ENCODE measurements at regions not wholly inside any gene's neighbourhood (a gene's known extent, or its start where the extent isn't known, plus 50 kb on each side); places are given as distances from the start of the nearest gene placed in this dataset.
"Not testable (repeated sequence)": the region's sequence is repeated elsewhere in the genome, so short reads cannot be mapped to it uniquely, and the experiment has no call there.

- DNase-seq (ENCODE audit: low spot score), result no peak
Measured at GRCh38 chr12:92425165-92425564, 277.6 kb upstream of the PLEKHG7 start.

GRCh38 chr12:92424338-92424737 lies 278.5 kb upstream of the PLEKHG7 start:
- peak; percentile 13 for DNase-seq (ENCODE audit: low spot score)

DNA sequence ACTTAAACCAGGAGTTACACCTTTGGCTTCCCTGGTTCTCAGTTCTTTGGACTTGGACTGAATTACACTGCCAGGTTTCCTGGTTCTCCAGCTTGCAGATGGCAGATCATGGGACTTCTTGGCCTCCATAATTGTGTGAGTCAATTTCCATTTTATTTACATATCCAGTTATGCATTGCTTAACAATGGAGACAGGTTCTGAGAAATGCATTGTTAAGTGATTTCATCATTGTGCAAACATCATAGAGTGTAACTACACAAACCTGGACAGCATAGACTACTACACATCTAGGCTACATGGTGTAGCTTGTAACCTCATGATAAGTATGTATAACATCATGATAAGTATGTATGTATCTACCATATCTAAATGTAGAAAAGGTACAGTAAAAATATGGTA lies 276.1 kb upstream of the BTG1 start:
- no peak for DNase-seq (ENCODE audit: low spot score)

DNA sequence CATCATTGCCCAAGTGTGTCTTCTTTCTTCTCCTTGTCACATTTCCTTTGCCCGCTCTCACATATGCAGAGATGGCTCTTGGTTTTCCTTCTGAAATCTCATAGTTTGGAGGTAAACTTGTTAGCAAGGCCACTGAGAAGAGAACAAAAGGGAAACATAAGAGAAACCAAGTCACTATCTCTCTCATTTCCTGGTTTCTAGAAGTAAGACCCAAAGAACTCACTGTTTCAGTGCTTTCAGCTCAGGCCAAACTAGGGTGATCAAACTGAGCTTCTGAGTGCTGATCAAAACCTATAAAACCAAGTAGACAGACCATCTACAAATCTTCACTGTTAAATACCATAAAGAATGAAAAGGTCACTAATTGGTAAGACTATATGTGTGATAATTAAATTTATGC lies 275.4 kb upstream of the BTG1 start:
- DNase-seq (ENCODE audit: low spot score), result no peak

DNA sequence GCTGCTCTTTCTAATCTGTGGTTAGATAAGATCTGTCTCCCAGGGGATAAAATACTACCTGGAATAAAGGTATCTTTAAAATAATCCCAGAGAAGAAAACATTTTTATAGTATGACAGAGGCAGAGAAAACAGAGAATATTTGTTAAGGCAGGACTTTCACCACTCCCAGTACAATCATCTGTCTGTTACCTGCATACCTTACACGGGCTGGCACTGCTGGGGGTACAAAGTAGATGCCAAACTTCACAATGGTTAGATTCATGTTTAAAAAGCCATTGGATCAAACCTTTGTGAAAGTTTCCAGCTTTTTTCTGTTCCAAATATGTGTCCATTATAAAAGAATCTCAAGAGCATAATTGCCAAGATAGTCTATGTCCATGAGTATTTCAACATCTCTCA lies 273.6 kb upstream of the BTG1 start:
- no peak for DNase-seq (ENCODE audit: low spot score)

DNA sequence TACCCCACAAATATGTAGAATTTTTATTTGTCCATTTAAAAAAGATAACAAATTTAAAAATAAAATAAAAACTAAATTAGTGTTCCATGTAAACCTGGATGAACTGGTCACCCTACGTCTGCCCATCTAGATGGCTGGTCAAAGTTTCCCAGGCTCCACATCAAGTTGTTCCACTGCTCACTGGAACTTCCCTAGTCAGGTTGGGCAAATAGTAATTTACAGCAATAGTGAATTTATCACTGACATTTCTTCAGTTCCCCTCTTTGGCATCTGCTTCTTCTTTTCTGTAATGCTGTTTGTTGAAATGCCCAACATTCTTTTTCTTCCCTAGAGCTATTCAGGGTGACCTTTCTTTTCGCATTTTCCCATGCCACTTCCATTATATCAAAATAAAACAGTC lies 272.7 kb upstream of the BTG1 start:
- no peak for DNase-seq (ENCODE audit: low spot score)

DNA sequence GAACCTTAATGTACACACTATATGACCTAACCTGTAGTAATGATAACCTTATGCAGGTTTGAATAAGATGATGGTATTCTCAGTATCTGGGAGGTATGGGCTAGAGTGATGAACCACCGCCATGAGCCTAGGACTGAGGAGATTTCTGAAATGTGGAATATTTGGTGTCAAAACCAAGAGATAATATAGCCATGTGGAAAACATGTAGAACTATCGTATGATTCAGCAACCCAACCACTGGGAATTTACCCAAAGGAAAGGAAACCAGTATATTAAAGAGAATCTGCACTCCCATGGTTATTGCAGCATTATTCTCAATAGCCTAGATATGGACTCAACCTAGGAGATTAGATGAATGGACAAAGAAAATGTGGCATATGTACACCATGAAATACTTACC lies 271.7 kb upstream of the BTG1 start:
- DNase-seq (ENCODE audit: low spot score), result no peak

DNA sequence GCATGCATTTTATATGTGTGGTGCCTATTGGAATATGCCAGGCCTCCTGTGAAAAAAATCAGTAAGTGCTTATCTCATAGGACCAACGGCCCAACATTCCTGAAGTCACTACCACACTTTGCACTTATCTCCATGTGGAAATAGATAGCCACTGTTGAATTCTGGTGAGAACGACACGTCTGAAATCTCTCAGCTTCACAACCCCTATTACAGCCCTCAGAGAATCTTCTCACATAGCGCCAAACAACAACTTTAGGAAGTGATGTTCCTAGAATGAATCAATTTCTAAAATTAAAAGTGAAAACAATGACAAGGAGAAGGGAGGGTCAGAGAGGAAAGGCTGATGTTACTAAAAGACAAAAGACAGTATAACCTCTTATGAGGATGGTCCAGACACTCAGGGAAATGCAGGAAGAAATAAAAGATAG lies 270.8 kb upstream of the BTG1 start:
- DNase-seq (ENCODE audit: low spot score), result no peak

- no peak for DNase-seq (ENCODE audit: low spot score)
Measured at GRCh38 chr12:92414170-92415070, 268.8 kb upstream of the BTG1 start.

- DNase-seq (ENCODE audit: low spot score), result no peak
Measured at GRCh38 chr12:92413286-92413685, 267.6 kb upstream of the BTG1 start.

GRCh38 chr12:92412856-92413255 lies 267.2 kb upstream of the BTG1 start:
- DNase-seq (ENCODE audit: low spot score), result no peak

- no peak for DNase-seq (ENCODE audit: low spot score)
Measured at GRCh38 chr12:92411687-92412086, 266.0 kb upstream of the BTG1 start.

- no peak for DNase-seq (ENCODE audit: low spot score)
Measured at GRCh38 chr12:92408072-92408900, 262.6 kb upstream of the BTG1 start.

GRCh38 chr12:92406404-92407070 lies 260.9 kb upstream of the BTG1 start:
- not testable (repeated sequence) for DNase-seq (ENCODE audit: low spot score)

GRCh38 chr12:92405801-92406251 lies 260.2 kb upstream of the BTG1 start:
- not testable (repeated sequence) for DNase-seq (ENCODE audit: low spot score)

DNA sequence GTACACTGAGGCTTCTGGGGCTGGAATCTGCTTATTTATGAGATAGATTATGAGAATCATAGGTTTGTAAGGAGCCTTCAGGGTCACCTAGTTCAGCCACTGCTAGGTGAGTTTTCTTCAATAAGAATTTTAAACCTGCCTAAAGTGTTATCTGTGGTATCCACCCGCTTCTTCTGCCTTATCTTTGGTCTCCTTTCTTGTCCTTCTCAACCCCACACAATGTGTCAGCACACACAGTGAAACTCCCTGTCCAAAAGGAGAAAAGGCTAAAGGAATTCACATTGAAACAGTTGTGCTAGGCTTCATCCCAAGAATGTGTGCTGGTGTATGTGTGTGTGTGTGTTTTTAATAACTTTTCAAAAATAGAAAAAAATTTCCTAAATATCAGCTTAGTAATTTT lies 259.3 kb upstream of the BTG1 start:
- DNase-seq (ENCODE audit: low spot score), result no peak

- no peak for DNase-seq (ENCODE audit: low spot score)
Measured at GRCh38 chr12:92404259-92404894, 258.7 kb upstream of the BTG1 start.

DNA sequence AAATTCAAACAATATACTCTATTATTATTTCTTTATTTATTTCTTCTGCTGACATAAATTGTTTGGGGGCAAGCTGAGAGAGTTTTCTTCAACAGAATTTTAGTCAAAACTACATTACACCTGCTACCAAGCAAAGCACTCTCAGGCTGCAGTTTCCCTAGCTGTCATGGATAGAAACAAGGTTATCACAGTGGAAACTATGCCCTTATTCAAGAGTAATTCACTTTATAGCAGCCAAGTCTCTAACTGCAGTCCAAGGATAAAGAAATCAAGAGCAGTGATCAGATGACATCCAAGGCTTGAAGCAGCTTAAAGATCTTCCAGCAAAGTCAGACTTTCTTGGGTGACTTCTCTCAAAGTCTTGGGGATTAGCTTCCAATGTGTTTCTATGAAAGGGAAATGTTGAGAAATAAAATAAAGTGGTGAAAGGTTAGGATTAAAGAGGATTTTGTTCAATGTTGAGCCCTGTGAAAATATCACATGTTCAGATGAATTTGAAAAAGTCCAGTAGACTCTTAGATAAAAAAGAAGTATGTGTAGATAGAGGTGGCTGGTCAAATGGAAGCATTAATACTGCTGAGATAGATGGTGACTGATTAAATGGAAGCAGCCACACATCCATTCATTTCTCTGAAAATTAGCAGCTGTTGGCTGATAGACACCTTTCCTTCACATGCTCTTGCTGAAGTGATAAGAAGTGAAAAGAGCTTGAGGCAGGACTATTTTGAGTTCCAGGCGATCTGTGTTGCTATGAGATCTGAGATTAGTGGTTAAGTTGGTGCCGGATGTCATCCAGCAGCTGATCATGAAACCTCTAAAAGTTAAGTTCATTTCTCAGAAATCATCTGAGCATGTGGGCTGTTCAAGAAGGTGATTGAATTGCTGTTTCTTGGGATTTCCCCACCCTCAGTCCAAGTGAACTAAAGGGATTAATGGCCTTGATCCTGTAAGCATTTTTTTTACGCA lies 257.8 kb upstream of the BTG1 start:
- DNase-seq (ENCODE audit: low spot score), result no peak

- no peak for DNase-seq (ENCODE audit: low spot score)
Measured at GRCh38 chr12:92402415-92402814, 256.8 kb upstream of the BTG1 start.

GRCh38 chr12:92400006-92400405 lies 254.4 kb upstream of the BTG1 start:
- DNase-seq (ENCODE audit: low spot score), result no peak
